ENCODE measurements at regions not wholly inside any gene's neighbourhood (a gene's known extent, or its start where the extent isn't known, plus 50 kb on each side); places are given as distances from the start of the nearest gene placed in this dataset.

DNA sequence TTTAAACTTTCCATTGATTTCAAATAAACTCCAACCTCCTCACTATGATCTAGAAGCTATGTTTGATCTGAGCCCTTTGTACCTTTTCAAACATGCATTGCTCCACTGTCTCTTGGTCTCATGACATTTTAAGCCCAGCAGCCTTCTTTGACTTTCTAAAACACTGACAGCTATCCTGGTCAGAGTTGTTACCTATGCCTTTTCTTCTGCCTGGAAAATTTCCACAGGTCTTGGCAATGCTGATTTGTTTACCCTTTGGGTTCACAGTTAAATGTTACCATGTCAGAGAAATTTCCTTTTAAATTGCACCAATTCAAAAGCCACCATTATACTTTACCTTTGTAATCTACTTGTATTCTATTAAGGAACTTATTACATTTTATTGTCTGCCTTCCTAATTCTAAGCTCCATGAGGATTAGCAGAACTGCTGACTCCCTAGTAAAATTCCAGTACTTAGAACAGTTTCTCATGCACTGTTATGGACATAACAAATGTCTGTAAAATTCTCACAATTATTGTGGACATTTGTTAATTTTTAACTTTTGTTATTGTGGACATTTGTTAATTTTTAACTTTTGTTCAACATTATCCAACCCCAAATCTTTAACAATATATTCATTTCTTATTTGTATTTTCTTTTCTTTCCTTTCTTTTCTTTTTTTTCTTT lies 1064.4 kb downstream of the NCAM2 start:
- POLR2A ChIA-PET: no interaction called here
- H3K27ac Mint-ChIP-seq: no peak overlapping the region
- H3K4me1 Mint-ChIP-seq: no peaks in the 10 kb centered on the region
- intact Hi-C loops (cut with DNase I, micrococcal nuclease): no loop called here
- CTCF ChIA-PET: no interaction called here
- H3K4me3 Mint-ChIP-seq: no peak overlapping the region
- no peaks in the 10 kb centered on the region for H3K9me3 Mint-ChIP-seq (ENCODE audit: low read depth)
- ATAC-seq (no peak), DNase-seq (no peak)
- H3K27me3 Mint-ChIP-seq: no peaks in the 10 kb centered on the region
- H3K36me3 Mint-ChIP-seq (ENCODE audit: low read depth): no peaks in the 10 kb centered on the region

DNA sequence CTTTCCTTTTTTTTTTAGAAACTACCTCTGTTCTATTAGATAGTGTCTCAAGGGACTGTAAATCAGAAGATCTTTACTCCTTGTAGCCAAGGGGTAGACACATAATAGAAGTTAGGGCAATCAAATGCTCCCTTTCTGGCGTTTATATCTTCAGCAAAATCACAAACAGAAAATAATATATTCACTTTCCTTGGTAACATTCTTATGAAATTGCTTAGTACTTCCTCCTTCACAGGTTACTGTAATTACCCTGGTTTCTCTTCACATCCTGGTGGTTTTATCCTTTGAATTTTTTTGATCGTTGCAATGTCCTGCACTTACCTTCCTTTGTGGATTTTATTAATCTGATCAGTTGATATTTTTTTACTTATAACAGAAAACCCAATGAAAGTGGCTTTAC lies 1064.9 kb downstream of the NCAM2 start:
- DNase-seq (no peak), ATAC-seq (no peak)
- H3K36me3 Mint-ChIP-seq (ENCODE audit: low read depth): no peaks in the 10 kb centered on the region
- intact Hi-C loops (cut with DNase I, micrococcal nuclease): no loop called here
- ChIA-PET POLR2A (no interaction called here), CTCF (no interaction called here)
- no peak overlapping the region for H3K4me3 Mint-ChIP-seq
- no peaks in the 10 kb centered on the region for H3K4me1 Mint-ChIP-seq
- H3K27me3 Mint-ChIP-seq: no peaks in the 10 kb centered on the region
- no peak overlapping the region for H3K27ac Mint-ChIP-seq
- no peaks in the 10 kb centered on the region for H3K9me3 Mint-ChIP-seq (ENCODE audit: low read depth)

DNA sequence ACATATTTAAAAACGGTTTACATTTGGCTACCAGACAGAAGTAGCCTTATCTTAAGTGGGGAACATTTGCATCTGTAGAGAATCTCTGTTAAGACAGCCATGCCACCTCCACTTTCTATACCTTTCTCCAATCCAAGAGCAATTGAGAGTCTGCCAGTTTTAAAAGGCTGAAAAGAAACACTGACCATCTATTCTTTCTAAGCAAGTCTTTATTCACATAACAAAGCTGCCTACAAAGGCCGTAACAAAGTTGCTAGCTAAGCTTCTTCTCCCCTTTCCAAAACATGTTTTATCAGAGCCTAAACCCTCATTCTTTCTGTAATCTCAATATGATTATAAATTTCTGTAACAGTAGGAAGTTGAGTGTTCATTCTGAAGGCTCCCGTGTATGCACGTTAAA lies 1078.3 kb downstream of the NCAM2 start:
- Mint-ChIP-seq H3K4me3 (no peak overlapping the region), H3K36me3 (ENCODE audit: low read depth) (no peaks in the 10 kb centered on the region), H3K27ac (no peak overlapping the region), H3K27me3 (no peaks in the 10 kb centered on the region), H3K9me3 (ENCODE audit: low read depth) (peaks cover 1% of the 10 kb centered on the region), H3K4me1 (no peaks in the 10 kb centered on the region)
- intact Hi-C loops (cut with DNase I, micrococcal nuclease): no loop called here
- CTCF ChIA-PET: no interaction called here
- DNase-seq (no peak), ATAC-seq (no peak)
- POLR2A ChIA-PET: no interaction called here

DNA sequence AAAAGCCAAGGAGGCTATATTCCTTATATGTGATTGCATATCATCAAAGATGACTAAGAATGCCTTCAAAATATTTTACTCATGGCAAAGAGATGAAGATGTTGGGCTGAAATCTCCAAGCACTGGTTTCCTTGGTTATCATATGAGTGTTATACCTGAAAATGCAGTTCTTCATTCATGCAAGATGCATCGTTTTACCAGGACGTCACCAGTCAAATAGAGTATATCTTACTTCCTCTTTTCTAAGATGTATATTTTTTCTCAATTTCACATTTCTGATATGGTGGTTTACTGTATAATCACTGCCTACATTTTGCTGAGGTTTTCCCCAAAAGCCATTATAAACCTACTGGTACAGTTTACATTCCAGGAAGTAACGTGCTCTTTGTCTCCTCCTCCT lies 1085.7 kb downstream of the NCAM2 start:
- ATAC-seq (no peak), DNase-seq (no peak)
- CTCF ChIA-PET: no interaction called here
- no peaks in the 10 kb centered on the region for H3K4me1 Mint-ChIP-seq
- H3K27me3 Mint-ChIP-seq: no peaks in the 10 kb centered on the region
- no peak overlapping the region for H3K27ac Mint-ChIP-seq
- POLR2A ChIA-PET: no interaction called here
- no peak overlapping the region for H3K4me3 Mint-ChIP-seq
- intact Hi-C loops (cut with DNase I, micrococcal nuclease): no loop called here
- no peaks in the 10 kb centered on the region for H3K36me3 Mint-ChIP-seq (ENCODE audit: low read depth)
- H3K9me3 Mint-ChIP-seq (ENCODE audit: low read depth): peaks cover 2% of the 10 kb centered on the region

- ChIA-PET CTCF (no interaction called here), POLR2A (no interaction called here)
- no peak for ATAC-seq
- DNase-seq: no peak
- no peaks in the 10 kb centered on the region for H3K4me1 Mint-ChIP-seq
- H3K9me3 Mint-ChIP-seq (ENCODE audit: low read depth): no peaks in the 10 kb centered on the region
- no peak overlapping the region for H3K4me3 Mint-ChIP-seq
- no peaks in the 10 kb centered on the region for H3K36me3 Mint-ChIP-seq (ENCODE audit: low read depth)
- intact Hi-C loops (cut with DNase I, micrococcal nuclease): no loop called here
- H3K27me3 Mint-ChIP-seq: no peaks in the 10 kb centered on the region
- no peak overlapping the region for H3K27ac Mint-ChIP-seq
These were observed 1098.1 kb downstream of the NCAM2 start for GRCh38 chr21:22096314-22096713.

- Mint-ChIP-seq H3K27me3 (no peaks in the 10 kb centered on the region), H3K4me3 (no peak overlapping the region), H3K36me3 (ENCODE audit: low read depth) (no peaks in the 10 kb centered on the region), H3K4me1 (no peaks in the 10 kb centered on the region), H3K9me3 (ENCODE audit: low read depth) (peaks cover 4% of the 10 kb centered on the region), H3K27ac (no peak overlapping the region)
- ChIA-PET CTCF (no interaction called here), POLR2A (no interaction called here)
- intact Hi-C loops (cut with DNase I, micrococcal nuclease): no loop called here
- ATAC-seq (no peak), DNase-seq (no peak)
These were observed 1108.7 kb downstream of the NCAM2 start for GRCh38 chr21:22106720-22107410.

DNA sequence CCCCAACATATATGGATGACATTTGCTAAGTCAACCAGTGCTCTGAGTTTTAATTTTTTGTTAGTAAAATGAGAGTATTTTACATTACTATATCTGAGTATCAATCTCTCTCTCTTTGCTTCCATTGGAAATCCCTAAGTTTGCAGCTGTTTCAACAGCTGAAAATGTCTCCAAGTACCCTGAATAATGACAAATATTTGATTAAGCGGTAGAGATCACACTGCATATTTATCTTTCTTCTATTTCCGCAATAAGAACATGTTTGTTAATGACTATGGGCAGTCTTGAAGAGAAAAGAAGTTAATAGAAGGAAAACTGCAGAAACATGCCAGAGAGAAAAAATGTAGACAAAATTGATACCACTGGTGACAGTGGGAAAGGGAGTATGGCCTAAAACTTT lies 1117.5 kb downstream of the NCAM2 start:
- intact Hi-C loops (cut with DNase I, micrococcal nuclease): no loop called here
- no peak for DNase-seq
- H3K27me3 Mint-ChIP-seq: no peaks in the 10 kb centered on the region
- ChIA-PET POLR2A (no interaction called here), CTCF (no interaction called here)
- H3K4me3 Mint-ChIP-seq: no peak overlapping the region
- ATAC-seq: no peak
- no peaks in the 10 kb centered on the region for H3K36me3 Mint-ChIP-seq (ENCODE audit: low read depth)
- H3K4me1 Mint-ChIP-seq: no peaks in the 10 kb centered on the region
- no peaks in the 10 kb centered on the region for H3K9me3 Mint-ChIP-seq (ENCODE audit: low read depth)
- H3K27ac Mint-ChIP-seq: no peak overlapping the region

DNA sequence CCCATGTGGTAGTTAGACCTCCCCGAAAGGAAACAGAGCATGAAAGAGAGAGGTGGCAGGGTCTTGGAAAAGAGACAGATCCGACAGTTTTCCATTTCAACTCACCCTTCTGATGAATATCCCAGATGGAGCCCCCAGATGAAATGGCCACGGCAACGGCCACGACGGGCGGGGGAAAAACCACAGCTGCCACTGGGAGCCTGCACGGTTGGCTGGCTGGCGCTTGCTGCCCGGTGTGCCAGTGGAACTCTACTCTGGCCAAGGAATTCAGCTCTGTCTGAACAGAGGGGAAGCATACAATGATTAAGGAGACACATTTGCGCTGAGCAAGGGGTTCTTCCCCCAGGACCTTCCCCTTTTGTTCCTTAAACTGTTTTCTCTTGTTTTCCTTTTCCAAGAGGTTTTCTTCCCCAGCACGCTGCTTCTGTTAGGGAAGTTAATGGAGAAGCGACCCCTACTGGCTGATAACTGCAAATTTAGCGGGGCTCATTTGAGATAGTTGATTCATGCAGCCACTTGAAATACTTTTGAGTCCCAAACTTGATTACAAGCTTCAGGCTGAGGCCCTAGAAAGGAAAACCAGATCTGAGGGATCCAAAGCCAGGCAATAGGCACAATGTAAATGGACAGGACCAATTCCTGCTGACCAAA lies 1122.5 kb downstream of the NCAM2 start:
- intact Hi-C loops (cut with DNase I, micrococcal nuclease): no loop called here
- Mint-ChIP-seq H3K9me3 (ENCODE audit: low read depth) (peaks cover 1% of the 10 kb centered on the region), H3K36me3 (ENCODE audit: low read depth) (no peaks in the 10 kb centered on the region), H3K27me3 (no peaks in the 10 kb centered on the region), H3K27ac (no peak overlapping the region), H3K4me1 (no peaks in the 10 kb centered on the region), H3K4me3 (no peak overlapping the region)
- ATAC-seq: no peak
- ChIA-PET POLR2A (no interaction called here), CTCF (no interaction called here)
- DNase-seq: no peak

- DNase-seq (no peak), ATAC-seq (no peak)
- Mint-ChIP-seq H3K27me3 (no peaks in the 10 kb centered on the region), H3K4me1 (no peaks in the 10 kb centered on the region), H3K4me3 (no peak overlapping the region), H3K27ac (no peak overlapping the region), H3K36me3 (ENCODE audit: low read depth) (no peaks in the 10 kb centered on the region), H3K9me3 (ENCODE audit: low read depth) (peaks cover 1% of the 10 kb centered on the region)
- ChIA-PET CTCF (no interaction called here), POLR2A (no interaction called here)
- intact Hi-C loops (cut with DNase I, micrococcal nuclease): no loop called here
These were observed 1127.4 kb downstream of the NCAM2 start for GRCh38 chr21:22125581-22125980.

GRCh38 chr21:22128671-22129070 lies 1130.5 kb downstream of the NCAM2 start:
- DNase-seq: no peak
- H3K4me1 Mint-ChIP-seq: no peaks in the 10 kb centered on the region
- intact Hi-C loops (cut with DNase I, micrococcal nuclease): no loop called here
- H3K4me3 Mint-ChIP-seq: no peak overlapping the region
- H3K36me3 Mint-ChIP-seq (ENCODE audit: low read depth): no peaks in the 10 kb centered on the region
- ChIA-PET POLR2A (no interaction called here), CTCF (no interaction called here)
- H3K27ac Mint-ChIP-seq: no peak overlapping the region
- no peaks in the 10 kb centered on the region for H3K27me3 Mint-ChIP-seq
- no peaks in the 10 kb centered on the region for H3K9me3 Mint-ChIP-seq (ENCODE audit: low read depth)
- ATAC-seq: no peak

DNA sequence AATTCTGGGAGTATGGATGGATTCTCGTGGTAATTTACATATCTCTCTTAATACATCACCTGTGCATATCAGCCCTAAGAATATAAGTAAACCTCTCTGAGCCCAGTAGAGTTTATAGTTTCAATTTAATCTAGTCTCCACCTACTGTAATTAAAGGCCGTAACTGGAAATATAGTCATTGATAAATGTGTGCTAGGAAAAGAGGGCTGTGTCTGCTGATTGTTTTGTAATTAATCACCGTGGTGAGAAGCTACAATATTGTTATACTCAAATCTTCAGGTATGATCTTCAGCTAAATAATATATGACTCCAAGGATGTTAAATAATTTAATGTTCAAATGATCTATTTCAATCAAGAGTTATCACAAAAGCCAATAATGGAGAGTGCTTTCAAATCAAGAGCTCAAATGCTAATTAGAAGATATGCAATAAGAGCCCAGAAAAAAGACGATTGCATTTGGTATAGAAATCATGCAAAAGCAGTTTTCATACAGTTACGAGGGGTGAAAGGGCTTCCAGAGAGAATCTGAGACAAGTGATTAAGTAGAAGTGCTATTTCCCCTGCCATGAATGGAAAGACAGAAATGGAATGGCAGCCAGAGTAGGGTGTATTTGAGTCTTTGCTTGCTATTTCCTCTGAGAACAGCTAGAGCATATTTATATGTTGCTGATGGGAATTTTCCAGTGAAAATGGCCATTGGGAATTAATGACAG lies 1134.3 kb downstream of the NCAM2 start:
- no peak overlapping the region for H3K27ac Mint-ChIP-seq
- intact Hi-C loops (cut with DNase I, micrococcal nuclease): no loop called here
- no peaks in the 10 kb centered on the region for H3K9me3 Mint-ChIP-seq (ENCODE audit: low read depth)
- H3K4me3 Mint-ChIP-seq: no peak overlapping the region
- DNase-seq (no peak), ATAC-seq (no peak)
- ChIA-PET POLR2A (no interaction called here), CTCF (no interaction called here)
- no peaks in the 10 kb centered on the region for H3K4me1 Mint-ChIP-seq
- H3K27me3 Mint-ChIP-seq: no peaks in the 10 kb centered on the region
- H3K36me3 Mint-ChIP-seq (ENCODE audit: low read depth): no peaks in the 10 kb centered on the region

GRCh38 chr21:22136740-22137139 lies 1138.5 kb downstream of the NCAM2 start:
- H3K27me3 Mint-ChIP-seq: no peaks in the 10 kb centered on the region
- ATAC-seq (no peak), DNase-seq (no peak)
- no peaks in the 10 kb centered on the region for H3K4me1 Mint-ChIP-seq
- POLR2A ChIA-PET: no interaction called here
- no peaks in the 10 kb centered on the region for H3K36me3 Mint-ChIP-seq (ENCODE audit: low read depth)
- CTCF ChIA-PET: no interaction called here
- H3K9me3 Mint-ChIP-seq (ENCODE audit: low read depth): no peaks in the 10 kb centered on the region
- intact Hi-C loops (cut with DNase I, micrococcal nuclease): no loop called here
- H3K27ac Mint-ChIP-seq: no peak overlapping the region
- H3K4me3 Mint-ChIP-seq: no peak overlapping the region
